ENCODE measurements at regions not wholly inside any gene's neighbourhood (a gene's known extent, or its start where the extent isn't known, plus 50 kb on each side); places are given as distances from the start of the nearest gene placed in this dataset.

GRCh38 chr6:18829272-18829870 lies 442.2 kb downstream of the RNF144B start:
- Histone ChIP-seq H3K36me3 (ENCODE audit: control insufficient read depth in 2 of 4, insufficient read depth in 4 of 4, low read length in 3 of 4) (no peaks in the 10 kb centered on the region), H3K4me3 (ENCODE audit: extremely low read depth in 1 of 4, insufficient read depth in 2 of 4, low read depth in 3 of 4, low read length in 4 of 4) (no peak overlapping the region), H4K91ac (replicated peaks; ENCODE audit: insufficient read length, low read length) (no peak overlapping the region), H3K23ac (ENCODE audit: insufficient read length) (no peak overlapping the region), H2BK20ac (ENCODE audit: low read length) (no peak overlapping the region), H3K4me1 (replicated peaks in 1 of 4; ENCODE audit: control insufficient read depth in 3 of 4, insufficient read depth in 4 of 4, low read length in 3 of 4) (peaks cover 0 to 5% (median 1%) of the 10 kb centered on the region in 4 experiments; a peak in 2 of 7 replicates), H3K4me2 (ENCODE audit: insufficient read depth in 1 of 2, low read depth in 2 of 2, low read length in 2 of 2) (no peak overlapping the region), H2BK15ac (ENCODE audit: low read length) (no peak overlapping the region), H3K27ac (ENCODE audit: low read depth, low read length) (no peak overlapping the region), H2BK5ac (ENCODE audit: low read depth, low read length) (no peak overlapping the region), H3K56ac (replicated peaks; ENCODE audit: insufficient read length, low read depth, low read length) (no peak overlapping the region), H4K20me1 (replicated peaks in 1 of 2; ENCODE audit: control insufficient read depth in 1 of 2, insufficient read depth in 2 of 2, low read length in 2 of 2) (no peaks in the 10 kb centered on the region), H3K14ac (ENCODE audit: insufficient read length) (no peak overlapping the region), H2AK5ac (ENCODE audit: low read depth, low read length) (no peak overlapping the region), H4K8ac (ENCODE audit: extremely low read depth, insufficient read depth, low read length) (no peak overlapping the region), H3K9ac (replicated peaks in 1 of 4; ENCODE audit: extremely low read depth in 1 of 4, low read depth in 3 of 4, low read length in 3 of 4) (no peak overlapping the region), H3K79me1 (ENCODE audit: low read depth, low read length) (no peaks in the 10 kb centered on the region), H2AFZ (ENCODE audit: low read length) (no peak overlapping the region), H3K4ac (replicated peaks; ENCODE audit: insufficient read length, low read depth, low read length) (no peak overlapping the region), H3K27me3 (replicated peaks in 1 of 4; ENCODE audit: control insufficient read depth in 3 of 4, extremely low read depth in 1 of 4, insufficient read depth in 3 of 4, low read length in 3 of 4) (no peaks in the 10 kb centered on the region), H3K18ac (ENCODE audit: extremely low read depth, low read length) (no peak overlapping the region), H4K5ac (ENCODE audit: insufficient read length, low read depth, low read length) (no peak overlapping the region), H3K9me3 (ENCODE audit: insufficient read depth in 2 of 2, low read depth in 1 of 2, low read length in 1 of 2) (no peaks in the 10 kb centered on the region), H3K79me2 (ENCODE audit: control insufficient read depth in 1 of 2, insufficient read depth in 2 of 2, low read length in 2 of 2) (no peaks in the 10 kb centered on the region), H3K23me2 (ENCODE audit: low read depth, low read length) (no peaks in the 10 kb centered on the region), H2BK120ac (replicated peaks; ENCODE audit: low read depth, low read length) (no peak overlapping the region), H2BK12ac (ENCODE audit: low read depth, low read length) (no peak overlapping the region)
- DNase-seq (ENCODE audit: low read depth in 1 of 2, low spot score in 2 of 2) (no peak), FAIRE-seq (no peak)
- ChIA-PET POLR2A (ENCODE audit: partially characterized antibody) (interaction anchor here (0.6 kb wide), 1 partner anchor 71 kb away, joined by 4 read pairs; no protein-coding TSS in a partner anchor), CTCF (ENCODE audit: partially characterized antibody) (interaction anchor here (0.6 to 1.1 kb wide), 5 partner anchors 79 to 241 kb away, joined by 3 read pairs; no protein-coding TSS in a partner anchor)
- whole genome bisulfite sequencing, 2 experiments (ENCODE audit: extremely low coverage in 1 of 2, insufficient coverage in 1 of 2, insufficient read length in 1 of 2, insufficient replicate concordance in 2 of 2, low coverage in 1 of 2, low lambda C conversion rate in 2 of 2, missing lambda C conversion rate in 1 of 2), result 96% methylated on average over 1 of the region's 1 CpG; no CpG with 5 or more reads in 1 of the 2 experiments
- TF ChIP-seq CTCF (IDR thresholded peaks at IDR 0.05; ENCODE audit: control extremely low read depth in 1 of 3, insufficient read depth in 1 of 3, low read depth in 1 of 3, low read length in 3 of 3) (no peak), EGR1 (IDR thresholded peaks at IDR 0.05; ENCODE audit: borderline replicate concordance, low read depth, low read length) (no peak), EZH2 (IDR thresholded peaks at IDR 0.05; ENCODE audit: low read depth, low read length, severe bottlenecking) (no peak), ATF3 (IDR thresholded peaks at IDR 0.05; ENCODE audit: insufficient read depth, low read depth, low read length) (no peak), FOSL1 (IDR thresholded peaks at IDR 0.05; ENCODE audit: insufficient read depth, low read depth, low read length) (no peak), KDM1A (IDR thresholded peaks at IDR 0.05; ENCODE audit: borderline replicate concordance, low read length) (no peak), ZNF274 (IDR thresholded peaks at IDR 0.05; ENCODE audit: borderline replicate concordance, extremely low read depth, low read length) (no peak), CBX5 (IDR thresholded peaks at IDR 0.05; ENCODE audit: low read depth, low read length) (no peak), POU5F1 (IDR thresholded peaks at IDR 0.05; ENCODE audit: low read depth, low read length) (no peak)

Measured in H1 (cell line).